Left hindlimb (tissue), 1 donor: ENCODE measurements at regions not wholly inside any gene's neighbourhood (a gene's known extent, or its start where the extent isn't known, plus 50 kb on each side); places are given as distances from the start of the nearest gene placed in this dataset.
"Not testable (repeated sequence)": the region's sequence is repeated elsewhere in the genome, so short reads cannot be mapped to it uniquely, and the experiment has no call there.

ENCODE experiments used
- DNase-seq: peaks from one replicate; pipeline ENCODE4 v3.0.0-alpha.2; 2018

GRCh38 chr12:46516933-46517578, 144.5 kb upstream of the SLC38A2 start:
- DNase-seq = no peak

DNA sequence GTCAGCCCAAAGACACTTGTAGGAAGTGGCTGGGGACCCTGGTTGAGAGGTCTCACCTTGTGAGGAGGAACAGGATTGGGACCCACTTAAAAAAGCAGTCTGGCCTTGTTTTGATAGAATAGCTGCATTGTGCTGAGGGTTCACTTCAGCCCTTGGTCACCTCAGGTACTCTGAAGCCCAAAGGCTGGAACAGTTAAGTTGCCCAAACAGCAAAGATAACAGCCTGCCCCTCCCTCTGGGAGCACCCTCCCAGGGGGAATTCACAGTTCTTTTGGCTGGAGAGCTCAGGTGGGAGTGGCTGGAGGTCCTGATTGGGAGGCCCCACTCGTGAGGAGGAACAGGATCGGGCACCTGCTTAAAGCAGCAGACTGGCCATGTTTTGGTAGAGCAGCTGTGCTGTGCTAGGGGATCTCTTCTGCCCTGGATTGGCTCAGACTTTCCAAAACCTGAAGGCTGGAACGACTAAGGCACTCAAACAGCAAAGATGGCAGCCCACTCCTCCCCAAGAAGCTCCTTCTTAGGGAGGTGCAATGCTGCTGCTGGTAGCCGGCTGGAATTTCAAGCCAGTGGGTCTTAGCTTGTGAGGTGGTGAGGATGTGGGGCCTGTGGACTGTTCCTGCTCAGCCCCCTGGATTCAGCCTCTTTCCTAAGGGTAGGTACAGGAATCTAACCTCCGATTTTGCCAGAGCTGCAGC, 143.8 kb upstream of the SLC38A2 start:
- DNase-seq = no peak

DNA sequence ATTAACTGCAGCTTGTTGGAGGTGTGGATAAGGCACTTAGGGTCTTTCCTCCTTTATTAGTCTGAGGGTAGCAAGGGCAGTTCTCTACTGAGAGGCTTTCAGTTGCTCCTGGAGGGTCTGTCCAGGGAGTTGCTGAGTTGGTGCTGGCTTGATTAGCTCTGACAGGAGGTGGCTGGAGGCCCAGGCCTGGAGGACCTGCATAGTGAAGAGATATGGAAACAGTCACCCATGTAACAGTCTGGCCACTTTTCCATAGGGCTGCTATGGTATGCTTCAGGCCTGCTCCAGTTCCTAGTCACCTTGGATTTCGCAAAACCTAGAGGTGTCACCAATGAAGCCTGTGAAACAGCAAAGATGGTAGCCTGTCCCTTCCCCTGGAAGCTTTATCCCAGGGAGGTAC, 143.3 kb upstream of the SLC38A2 start:
- DNase-seq = no peak

GRCh38 chr12:46514886-46515285, 142.3 kb upstream of the SLC38A2 start:
- no peak for DNase-seq

DNA sequence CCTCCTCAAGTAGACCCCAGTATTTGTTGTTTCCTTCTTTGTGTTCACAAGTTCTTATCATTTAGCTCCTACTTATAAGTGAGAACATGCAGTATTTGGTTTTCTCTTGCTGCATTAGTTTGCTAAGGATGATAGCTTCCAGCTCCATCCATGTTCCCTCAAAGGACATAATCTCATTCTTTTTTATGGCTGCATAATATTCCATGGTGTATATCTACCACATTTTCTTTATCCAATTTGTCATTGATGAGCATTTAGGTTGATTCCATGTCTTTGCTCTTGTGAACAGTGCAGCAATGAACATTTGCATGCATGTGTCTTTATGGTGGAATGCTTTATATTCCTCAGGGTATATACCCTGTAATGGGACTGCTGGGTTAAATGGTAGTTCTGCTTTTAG, 137.7 kb upstream of the SLC38A2 start:
- not testable (repeated sequence) for DNase-seq

- no peak for DNase-seq
Measured at GRCh38 chr12:46509135-46509534, 136.6 kb upstream of the SLC38A2 start.

DNA sequence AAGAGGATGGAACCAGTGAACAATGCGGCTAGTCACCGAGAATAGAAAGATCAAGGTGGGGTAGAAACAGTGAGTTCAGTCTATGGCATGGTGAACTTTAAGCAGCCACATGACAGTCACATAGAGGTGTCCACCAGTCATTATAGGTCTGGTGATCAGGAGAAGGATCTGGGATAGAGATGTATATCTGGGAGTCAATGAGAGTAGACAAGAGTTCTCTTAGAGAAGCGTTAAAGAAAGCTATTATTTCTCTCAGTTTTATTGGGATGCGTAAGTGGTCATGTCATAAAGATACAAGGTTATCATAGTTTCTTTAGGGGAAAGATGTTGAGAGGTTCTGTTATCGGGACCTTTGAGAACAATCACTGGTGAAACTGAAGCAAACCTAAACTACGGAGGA, 136.1 kb upstream of the SLC38A2 start:
- no peak for DNase-seq

DNA sequence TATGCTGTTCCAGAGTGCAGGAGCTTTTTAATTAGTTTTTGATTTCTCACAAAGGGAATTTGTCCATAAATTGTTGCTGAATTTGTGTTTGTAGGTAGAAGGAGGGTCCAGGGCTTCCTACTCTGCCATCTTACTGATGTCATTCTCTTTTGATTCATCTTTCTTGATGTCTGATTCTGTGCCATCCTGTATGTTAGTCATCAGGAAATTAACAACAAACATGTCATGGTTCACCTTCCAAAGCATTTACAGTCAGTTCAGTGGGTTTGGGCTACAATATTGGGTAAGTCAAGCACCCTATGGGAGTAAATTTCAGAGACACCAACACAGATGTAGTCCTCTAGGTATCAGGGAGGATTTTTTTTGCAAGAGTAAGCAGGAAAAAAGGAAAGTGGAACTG, 135.2 kb upstream of the SLC38A2 start:
- DNase-seq = no peak

- DNase-seq = no peak
Measured at GRCh38 chr12:46506961-46507360, 134.4 kb upstream of the SLC38A2 start.

- DNase-seq = no peak
Measured at GRCh38 chr12:46506198-46506597, 133.6 kb upstream of the SLC38A2 start.

DNA sequence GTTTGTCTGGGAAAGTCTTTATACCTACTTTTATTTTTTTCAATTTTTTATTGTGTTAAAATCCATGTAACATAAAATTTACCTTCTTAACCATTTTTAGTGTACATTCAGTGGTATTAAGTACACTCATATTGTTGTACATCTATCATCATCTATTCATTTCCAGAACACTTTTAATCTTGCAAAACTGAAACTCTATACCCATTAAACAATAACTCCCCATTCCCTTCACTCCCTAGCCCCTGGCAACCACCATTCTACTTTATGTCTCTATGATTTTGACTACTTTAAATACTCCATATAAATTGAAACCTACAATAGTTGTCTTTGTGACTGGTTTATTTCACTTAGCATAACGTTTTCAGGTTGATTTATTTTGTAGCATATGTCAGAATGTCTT, 131.9 kb upstream of the SLC38A2 start:
- DNase-seq = no peak

- DNase-seq = no peak
Measured at GRCh38 chr12:46503637-46504175, 131.1 kb upstream of the SLC38A2 start.

GRCh38 chr12:46500673-46501072, 128.1 kb upstream of the SLC38A2 start:
- DNase-seq = no peak

DNA sequence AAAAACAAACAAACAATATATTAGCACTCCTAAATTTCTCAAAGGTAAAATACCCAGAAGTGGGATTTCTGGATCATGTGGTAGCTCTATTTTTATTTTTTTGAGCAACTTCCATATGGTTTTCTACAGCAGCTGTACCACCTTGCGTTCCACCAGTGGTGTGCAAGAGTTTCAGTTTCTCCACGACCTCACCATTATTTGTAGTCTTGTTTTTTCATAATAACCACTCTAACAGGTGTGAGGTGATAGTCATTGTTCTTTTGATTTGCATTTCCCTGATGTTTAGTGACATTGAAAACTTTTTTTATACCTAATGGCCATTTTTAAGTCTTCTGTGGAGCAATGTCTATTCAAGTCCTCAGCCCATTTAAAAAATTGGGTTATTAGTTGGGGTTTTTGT, 127.3 kb upstream of the SLC38A2 start:
- DNase-seq = no peak

GRCh38 chr12:46499226-46499625, 126.7 kb upstream of the SLC38A2 start:
- DNase-seq = no peak

DNA sequence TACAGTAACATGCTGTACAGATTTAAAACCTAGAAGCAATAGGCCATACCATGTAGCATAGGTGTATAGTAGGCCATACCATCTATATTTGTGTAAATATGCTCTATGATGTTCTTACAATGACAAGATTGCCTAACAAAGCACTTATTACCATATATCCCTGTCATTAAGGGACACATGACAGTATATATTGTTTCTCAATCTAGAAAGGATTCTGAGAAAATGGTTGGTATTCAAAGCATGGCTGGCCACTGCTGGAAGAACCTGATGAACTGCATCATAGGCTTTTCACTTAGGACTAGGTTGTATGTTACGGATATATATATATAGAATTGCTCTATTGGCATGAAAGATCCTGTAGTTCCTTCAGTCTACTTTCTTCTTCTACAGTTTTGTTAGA, 125.2 kb upstream of the SLC38A2 start:
- no peak for DNase-seq

DNA sequence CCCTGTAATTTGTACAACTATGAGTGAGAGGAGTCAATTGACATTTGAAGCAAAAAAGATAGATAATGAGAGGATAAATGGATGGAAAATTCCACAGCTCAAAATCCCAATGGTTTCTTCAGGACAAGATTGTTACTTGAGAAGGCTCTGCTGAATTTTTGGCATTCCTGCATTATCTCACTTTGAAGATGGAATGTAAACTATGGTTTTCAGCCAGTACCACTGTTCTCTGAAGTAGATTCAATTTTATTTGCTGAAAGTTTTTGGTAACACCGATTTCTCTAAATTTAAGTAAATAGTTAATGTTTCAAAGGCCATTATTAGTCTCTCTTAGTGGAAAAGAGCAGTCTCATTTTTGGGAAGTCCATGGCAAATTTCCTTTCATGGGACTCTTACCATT, 121.9 kb upstream of the SLC38A2 start:
- DNase-seq = no peak

DNA sequence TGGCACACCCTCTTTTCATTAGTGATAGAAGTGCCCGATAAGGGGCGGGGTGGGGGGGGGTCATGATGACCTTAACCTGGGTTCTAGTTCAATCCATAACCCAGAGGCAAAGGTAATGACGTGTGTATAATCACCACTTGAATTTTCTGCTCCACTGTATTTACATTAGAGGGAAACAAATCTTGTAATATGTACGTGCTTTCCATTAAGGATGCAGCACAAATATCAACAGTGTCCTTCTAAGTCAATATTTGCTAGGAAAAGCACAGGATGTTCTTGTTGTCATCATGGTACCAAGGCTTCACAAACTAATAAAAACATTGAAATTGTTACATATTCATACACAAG, 121.2 kb upstream of the SLC38A2 start:
- DNase-seq = no peak

DNA sequence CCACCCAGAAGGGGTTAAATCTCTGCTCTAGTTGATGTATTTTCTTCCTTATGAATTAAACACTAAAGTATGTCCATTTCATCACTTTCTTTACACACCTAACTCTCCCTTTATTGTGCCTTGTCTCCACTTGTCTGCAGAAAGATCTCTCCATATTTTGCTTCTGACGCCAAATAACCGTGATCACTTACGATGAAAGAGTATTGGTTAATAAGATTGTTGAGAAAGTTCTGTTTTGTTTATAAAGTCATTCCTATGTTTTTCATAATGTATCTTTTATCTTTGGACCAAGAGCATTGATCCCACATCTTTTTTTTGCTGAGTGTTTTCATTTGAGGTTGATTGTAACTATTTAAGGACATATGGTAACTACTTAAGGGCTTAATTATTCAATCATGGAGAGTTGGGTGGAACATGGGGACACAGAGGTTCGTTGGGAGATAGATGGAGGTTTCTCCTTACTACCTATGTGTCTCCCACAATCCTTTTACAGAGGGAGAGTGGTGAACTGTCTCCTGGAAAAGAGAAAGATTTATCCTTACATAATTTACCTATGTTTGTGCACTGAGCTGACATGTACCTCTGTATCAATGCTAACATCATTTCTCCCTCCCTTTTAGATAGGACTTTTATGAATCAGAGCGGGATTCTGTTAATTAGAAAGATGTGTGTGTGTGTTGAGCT, 120.7 kb upstream of the SLC38A2 start:
- no peak for DNase-seq

DNA sequence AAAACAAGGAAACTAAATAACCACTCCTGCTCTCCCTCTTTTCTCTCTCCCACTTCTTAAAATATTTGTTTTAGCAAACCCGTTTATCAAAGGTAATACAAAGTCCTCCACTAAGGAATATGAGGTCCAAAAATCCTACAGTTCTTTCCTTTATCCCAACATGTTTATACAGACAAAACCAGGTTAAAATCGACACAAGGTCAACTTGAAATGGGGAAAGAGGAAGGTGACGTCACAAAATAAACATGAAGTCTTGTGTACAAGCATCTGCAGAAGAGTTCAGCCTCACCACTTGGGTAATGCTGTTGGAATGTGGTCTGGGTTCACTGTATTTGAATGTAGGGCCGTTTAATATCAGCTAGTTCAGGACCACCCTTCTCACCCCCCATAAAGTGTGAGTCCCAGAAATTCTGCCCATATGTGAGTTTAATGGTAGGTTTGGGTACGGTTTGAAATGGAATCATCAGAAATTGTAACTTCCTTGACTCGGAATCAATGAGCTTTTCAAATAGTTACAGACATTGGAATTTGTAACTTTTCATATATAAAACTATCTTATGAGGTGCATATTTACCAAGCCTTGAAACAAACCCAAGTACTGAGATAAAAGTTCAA, 120.0 kb upstream of the SLC38A2 start:
- no peak for DNase-seq

DNA sequence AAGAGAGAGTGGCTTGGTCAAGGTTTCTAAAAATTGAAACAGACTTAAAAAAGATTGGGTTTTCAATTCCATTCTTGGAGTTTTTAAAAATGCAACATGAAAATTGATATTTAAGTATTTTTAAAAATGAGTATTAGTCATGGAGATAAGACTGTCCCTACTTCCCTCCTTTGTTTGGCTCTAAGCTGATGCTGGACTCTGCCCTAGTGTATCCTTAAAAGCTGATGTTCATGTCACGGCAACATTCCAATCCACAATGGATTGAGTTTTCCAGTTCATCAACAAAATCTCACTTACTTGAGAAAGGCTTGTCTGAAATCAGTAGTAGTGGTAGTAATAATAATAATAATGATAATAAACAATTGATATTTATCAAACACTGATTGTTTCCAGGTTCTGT, 119.0 kb upstream of the SLC38A2 start:
- no peak for DNase-seq

DNA sequence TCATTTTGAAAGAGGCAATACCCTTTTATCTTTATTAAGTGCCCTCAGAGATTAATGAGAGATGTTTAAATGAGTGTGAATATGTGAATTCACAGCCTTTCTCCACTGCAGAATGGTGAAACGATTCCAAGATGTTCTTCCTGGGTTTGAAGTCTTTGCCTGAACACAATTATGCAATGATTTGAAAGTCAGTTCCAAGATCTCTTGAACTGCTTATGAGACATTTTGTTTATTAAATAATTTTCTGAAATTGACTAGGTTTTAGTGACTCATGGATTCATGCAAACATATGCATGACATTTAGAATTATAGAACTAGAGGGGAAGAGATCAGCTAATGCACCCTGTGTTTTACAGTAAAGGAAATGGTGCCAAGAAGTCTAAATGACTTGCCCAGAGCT, 118.1 kb upstream of the SLC38A2 start:
- no peak for DNase-seq

GRCh38 chr12:46489951-46490388, 117.4 kb upstream of the SLC38A2 start:
- no peak for DNase-seq
